ENCODE measurements at regions not wholly inside any gene's neighbourhood (a gene's known extent, or its start where the extent isn't known, plus 50 kb on each side); places are given as distances from the start of the nearest gene placed in this dataset.
"Not testable (repeated sequence)": the region's sequence is repeated elsewhere in the genome, so short reads cannot be mapped to it uniquely, and the experiment has no call there.

DNA sequence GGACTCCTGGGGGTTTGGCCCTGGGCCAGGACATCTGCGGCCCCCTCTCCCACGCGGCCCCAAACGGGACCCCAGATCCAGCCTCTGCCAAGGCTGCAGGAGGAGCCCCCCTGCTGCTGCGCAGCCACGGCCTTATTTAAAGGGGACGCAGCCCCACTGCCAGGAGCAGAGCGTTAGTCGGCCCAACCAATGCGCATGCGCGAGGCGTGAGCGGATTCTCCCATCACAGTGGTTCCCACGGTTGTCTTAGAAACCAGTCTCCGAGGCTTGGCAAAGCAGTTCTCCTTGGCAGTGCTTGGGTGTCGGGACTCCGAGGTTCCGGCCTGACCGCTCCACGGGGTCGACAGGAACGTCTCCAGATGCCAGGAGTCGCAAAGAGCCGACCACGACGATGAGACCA is 288.3 kb upstream of the ZNF337 start:
- DNase-seq: no peak
- H3K9me3 ChIP-seq: no peaks in the 10 kb centered on the region
- peak overlapping the region in 1 of 4 donors; percentile 28 for H3K4me3 ChIP-seq
- no peak overlapping the region for H3K27ac ChIP-seq
- no peaks in the 10 kb centered on the region for H3K27me3 ChIP-seq
- TF ChIP-seq, protein P1, sequence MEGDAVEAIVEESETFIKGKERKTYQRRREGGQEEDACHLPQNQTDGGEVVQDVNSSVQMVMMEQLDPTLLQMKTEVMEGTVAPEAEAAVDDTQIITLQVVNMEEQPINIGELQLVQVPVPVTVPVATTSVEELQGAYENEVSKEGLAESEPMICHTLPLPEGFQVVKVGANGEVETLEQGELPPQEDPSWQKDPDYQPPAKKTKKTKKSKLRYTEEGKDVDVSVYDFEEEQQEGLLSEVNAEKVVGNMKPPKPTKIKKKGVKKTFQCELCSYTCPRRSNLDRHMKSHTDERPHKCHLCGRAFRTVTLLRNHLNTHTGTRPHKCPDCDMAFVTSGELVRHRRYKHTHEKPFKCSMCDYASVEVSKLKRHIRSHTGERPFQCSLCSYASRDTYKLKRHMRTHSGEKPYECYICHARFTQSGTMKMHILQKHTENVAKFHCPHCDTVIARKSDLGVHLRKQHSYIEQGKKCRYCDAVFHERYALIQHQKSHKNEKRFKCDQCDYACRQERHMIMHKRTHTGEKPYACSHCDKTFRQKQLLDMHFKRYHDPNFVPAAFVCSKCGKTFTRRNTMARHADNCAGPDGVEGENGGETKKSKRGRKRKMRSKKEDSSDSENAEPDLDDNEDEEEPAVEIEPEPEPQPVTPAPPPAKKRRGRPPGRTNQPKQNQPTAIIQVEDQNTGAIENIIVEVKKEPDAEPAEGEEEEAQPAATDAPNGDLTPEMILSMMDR (IDR thresholded peaks at IDR 0.05): no peak
- no peak for TF ChIP-seq POLR2A (IDR thresholded peaks at IDR 0.05)
- no peaks in the 10 kb centered on the region for H3K36me3 ChIP-seq
- no peaks in the 10 kb centered on the region for H3K4me1 ChIP-seq

DNA sequence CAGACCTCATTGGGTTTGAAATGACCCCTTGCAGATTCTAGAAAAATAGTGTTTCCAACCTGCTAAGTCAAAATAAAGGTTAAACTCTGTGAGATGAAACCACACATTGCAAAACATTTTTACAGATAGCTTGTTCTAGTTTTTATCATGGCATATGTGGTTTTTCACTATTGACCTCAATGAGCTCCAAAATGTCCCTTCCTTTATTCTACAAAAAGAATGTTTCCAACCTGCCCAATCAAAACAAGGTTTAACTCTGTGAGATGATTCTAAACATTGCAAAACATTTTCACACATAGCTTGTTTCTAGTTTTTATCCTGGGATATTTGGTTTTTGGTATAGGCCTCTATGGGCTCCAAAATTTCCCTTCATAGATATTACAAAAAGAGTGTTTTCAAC is 286.0 kb upstream of the ZNF337 start:
- DNase-seq, H3K4me1 ChIP-seq, H3K4me3 ChIP-seq, H3K36me3 ChIP-seq, H3K27ac ChIP-seq, H3K27me3 ChIP-seq, H3K9me3 ChIP-seq: not testable (repeated sequence)

DNA sequence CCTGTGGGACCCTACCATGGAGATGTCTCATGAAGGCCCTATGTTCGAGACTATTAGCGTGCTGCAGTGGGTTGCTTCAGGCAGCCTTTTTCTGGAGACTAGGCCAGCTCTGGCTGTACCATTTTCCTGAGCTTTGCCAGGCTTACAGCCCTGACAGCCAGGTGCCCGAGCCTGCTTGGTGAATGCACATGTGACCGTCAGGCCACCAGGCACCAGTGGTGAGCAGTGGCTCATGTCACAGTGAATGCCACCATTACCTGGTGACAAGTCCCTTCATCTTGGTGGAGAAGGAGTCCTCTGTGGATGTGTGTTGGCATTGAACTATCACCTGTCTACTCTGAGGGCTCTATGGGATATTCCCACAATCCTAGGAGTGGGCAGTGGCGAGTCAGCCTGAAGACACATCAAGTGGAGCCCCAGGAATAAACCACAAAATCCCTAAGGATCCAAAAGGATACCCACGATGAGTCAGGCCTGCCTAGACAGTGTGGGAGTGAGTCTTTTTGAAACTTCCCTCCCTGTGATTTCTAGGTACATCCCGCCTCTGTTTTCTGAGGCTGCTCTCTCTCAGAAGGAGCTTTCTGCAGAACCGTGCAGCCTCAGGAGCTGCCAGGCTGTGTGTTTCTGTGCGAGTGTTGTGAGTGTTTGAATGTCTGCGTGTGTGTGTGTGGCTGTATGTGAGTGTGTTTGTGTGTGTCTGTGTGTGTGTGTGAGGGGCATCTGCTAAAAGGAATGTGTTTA is 282.0 kb upstream of the ZNF337 start:
- H3K27ac ChIP-seq, H3K9me3 ChIP-seq, H3K36me3 ChIP-seq, H3K4me1 ChIP-seq, H3K27me3 ChIP-seq, DNase-seq, H3K4me3 ChIP-seq: not testable (repeated sequence)

DNA sequence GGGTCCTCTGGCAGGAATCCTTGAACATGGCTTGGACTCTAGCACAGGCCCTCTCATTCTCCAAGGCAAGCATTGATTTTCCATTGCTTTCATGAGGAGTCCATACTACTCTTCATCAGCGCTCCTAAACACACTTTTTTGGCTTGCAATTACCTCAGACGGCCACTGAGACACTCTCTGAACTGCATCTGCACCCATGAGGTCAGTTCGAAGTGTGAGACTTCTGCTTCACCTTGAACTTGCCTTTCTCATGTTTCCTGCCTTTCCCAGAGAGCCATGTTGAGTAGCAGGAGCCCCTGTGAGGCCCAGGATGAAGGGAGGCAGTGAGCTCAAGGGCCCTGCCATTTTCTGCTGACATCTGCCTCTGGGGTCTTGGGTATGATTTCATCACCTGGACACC is 279.2 kb upstream of the ZNF337 start:
- H3K27ac ChIP-seq, H3K9me3 ChIP-seq, DNase-seq, H3K27me3 ChIP-seq, H3K4me1 ChIP-seq, H3K36me3 ChIP-seq, H3K4me3 ChIP-seq: not testable (repeated sequence)

DNA sequence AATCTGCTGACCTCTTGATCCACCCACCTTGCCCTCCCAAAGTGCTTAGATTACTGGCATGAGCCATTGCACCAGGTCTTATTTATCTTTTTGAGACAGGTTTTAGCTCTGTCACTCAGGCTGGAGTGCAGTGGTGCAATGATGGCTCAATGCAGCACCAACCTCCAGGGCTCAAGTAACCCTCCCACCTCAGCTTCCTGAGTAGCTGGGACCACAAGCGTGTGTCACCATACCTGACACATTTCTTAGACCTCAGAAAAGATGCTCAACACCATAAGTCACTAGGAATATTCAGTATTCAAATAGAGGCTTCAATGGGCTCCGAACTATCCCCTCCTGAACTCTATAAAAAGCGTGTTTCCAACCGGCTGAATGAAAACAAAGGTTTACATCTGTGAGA is 268.6 kb upstream of the ZNF337 start:
- not testable (repeated sequence) for H3K27me3 ChIP-seq, H3K36me3 ChIP-seq, H3K27ac ChIP-seq, H3K9me3 ChIP-seq, H3K4me3 ChIP-seq, DNase-seq, H3K4me1 ChIP-seq

DNA sequence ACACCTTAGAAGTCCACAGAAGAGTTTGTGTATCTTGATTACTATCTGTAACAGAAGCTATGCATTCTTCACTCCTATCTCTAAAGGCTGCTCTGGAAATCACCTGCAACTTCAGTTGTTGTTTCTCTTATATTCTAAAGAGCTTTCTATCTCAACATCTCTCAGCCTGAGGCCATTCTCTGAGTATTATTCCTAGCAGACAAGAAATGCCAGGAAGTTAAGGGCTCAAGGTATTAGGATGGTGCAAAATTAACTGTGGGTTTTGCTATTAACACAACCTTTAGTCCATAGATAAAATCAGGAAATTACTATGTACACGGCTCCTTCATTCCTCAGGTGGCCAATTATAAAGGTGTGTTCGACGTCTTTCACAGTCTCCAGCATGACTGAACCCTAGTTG is 257.2 kb upstream of the ZNF337 start:
- not testable (repeated sequence) for H3K9me3 ChIP-seq, H3K36me3 ChIP-seq, H3K27ac ChIP-seq, H3K4me1 ChIP-seq, DNase-seq, H3K27me3 ChIP-seq, H3K4me3 ChIP-seq

DNA sequence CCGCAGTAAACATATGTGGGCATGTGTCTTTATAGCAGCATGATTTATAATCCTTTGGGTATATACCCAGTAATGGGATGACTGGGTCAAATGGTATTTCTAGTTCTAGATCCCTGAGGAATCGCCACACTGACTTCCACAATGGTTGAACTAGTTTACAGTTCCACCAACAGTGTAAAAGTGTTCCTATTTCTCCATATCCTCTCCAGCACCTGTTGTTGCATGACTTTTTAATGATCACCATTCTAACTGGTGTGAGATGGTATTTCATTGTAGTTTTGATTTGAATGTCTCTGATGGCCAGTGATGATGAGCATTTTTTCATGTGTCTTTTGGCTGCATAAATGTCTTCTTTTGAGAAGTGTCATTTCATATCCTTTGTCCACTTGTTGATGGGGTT is 238.6 kb upstream of the ZNF337 start:
- not testable (repeated sequence) for H3K36me3 ChIP-seq, H3K4me3 ChIP-seq, H3K27ac ChIP-seq, H3K9me3 ChIP-seq, DNase-seq, H3K4me1 ChIP-seq, H3K27me3 ChIP-seq

DNA sequence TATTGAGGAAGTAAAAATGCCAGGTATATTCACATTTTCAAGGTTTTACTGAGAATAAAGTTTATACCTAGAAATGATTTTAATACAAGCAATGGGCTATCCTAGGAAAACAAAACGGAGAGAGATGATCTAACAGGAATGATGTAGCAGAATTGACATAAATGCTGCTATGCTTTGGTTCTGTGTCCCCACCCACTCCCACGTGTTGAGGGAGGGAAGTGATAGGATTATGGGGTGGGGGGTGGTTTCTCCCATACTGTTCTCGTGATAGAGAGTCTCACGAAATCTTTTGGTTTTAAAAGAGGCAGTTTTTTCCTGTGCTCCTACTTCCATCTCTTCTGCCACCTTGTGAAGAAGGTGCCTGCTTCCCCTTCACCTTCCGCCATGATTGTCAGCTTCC is 236.2 kb upstream of the ZNF337 start:
- not testable (repeated sequence) for DNase-seq

DNA sequence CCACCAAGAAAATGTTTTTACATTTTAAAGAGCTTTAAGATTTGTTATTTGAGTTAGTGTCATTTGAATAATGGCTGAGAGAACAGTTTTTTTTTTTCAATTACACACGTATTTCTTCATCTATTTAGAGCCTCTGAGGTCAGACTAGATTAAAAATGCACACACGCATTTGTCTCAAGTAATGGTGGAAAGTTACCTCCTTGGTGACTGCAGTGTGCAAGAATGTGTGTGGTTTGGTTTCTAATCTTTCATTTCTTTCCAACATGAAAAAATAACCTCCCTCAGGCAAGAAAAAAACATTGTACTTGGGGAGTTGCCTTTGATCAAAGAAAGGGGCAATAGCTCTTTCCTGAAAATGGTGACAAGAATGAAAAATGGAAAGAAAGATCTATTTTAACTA is 235.5 kb upstream of the ZNF337 start:
- not testable (repeated sequence) for H3K27me3 ChIP-seq, H3K4me1 ChIP-seq, DNase-seq, H3K27ac ChIP-seq, H3K36me3 ChIP-seq, H3K4me3 ChIP-seq, H3K9me3 ChIP-seq

More for the DNA sequence above, 236.2 kb upstream of the ZNF337 start:
- not testable (repeated sequence) for H3K4me3 ChIP-seq, H3K27ac ChIP-seq, H3K36me3 ChIP-seq, H3K27me3 ChIP-seq, H3K4me1 ChIP-seq, H3K9me3 ChIP-seq

DNA sequence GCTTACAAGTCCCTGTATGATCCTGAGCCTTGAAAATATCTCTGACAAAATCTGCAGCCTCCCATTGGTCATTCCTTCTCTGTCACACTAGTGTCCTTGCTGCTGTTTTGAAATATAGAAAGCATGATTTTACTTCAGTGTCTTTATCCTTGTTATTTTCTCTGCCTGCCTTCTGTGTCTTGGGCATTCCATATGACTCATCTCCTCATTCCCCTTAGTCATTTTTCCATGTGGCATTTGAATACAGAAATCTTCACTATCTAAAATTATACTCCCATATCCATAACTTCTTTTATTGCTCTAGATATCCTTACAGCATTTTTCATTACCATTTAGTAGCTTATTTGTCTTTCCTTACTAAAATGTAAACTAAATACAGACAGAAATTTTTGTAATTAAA is 205.7 kb upstream of the ZNF337 start:
- H3K9me3 ChIP-seq, H3K4me3 ChIP-seq, H3K36me3 ChIP-seq, DNase-seq, H3K27me3 ChIP-seq, H3K4me1 ChIP-seq, H3K27ac ChIP-seq: not testable (repeated sequence)

DNA sequence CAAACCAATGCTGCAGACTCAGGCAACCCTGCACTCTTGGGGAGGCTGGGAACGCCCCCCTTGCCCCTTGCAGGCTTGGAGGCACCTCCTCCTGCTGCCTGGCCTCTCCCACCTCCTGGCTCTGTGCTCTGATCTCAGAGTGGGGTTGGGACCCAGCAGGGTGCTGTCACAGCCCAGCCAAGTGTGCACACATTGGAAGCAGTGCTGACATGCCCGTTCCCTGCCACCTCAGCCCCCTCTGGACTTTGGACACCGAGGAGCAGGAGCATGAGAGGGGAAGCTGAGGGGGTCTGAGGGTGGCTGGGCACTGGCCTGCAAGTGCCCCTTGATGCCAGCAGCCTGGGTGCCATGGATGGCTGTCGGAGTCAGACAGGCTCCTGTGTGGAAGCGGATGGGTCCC is 202.0 kb upstream of the ZNF337 start:
- not testable (repeated sequence) for H3K36me3 ChIP-seq, DNase-seq, H3K4me1 ChIP-seq, H3K27me3 ChIP-seq, H3K4me3 ChIP-seq, H3K9me3 ChIP-seq, H3K27ac ChIP-seq

DNA sequence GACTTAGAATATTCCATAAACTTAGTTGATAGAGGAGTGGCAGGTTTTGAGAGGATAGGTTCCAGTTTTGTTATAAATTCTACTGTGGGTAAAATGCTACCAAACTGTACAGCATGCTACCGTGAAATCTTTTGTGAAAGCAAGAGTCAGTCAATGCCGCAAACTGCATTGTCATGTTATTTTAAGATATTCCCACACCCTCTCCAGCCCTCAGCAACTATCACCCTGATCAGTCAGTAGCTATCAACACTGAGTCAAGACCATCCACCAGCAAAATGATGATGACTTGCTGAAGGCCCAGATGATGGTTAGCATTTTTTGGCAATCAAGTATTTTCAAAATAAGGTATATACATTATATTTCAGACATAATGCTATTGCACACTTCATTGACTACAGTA is 182.4 kb upstream of the ZNF337 start:
- H3K27me3 ChIP-seq, H3K4me1 ChIP-seq, H3K4me3 ChIP-seq, H3K27ac ChIP-seq, H3K9me3 ChIP-seq, H3K36me3 ChIP-seq, DNase-seq: not testable (repeated sequence)

DNA sequence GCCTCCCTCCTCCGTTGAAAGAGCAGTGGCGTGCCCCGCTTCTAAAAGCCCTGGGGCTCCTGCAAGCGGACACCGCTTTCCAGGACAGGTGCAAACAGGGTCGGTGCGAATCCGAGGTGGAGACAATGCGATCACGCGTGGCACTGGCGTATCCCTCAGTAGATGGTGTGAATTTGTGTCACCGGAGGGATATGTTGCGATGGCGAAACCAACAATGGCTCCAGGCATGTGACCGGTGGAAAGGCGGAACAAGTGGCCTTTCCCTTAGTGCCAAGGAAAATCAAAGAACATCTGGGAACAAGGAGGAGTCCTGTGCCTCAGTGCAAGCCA is 172.0 kb upstream of the ZNF337 start:
- Histone ChIP-seq H3K4me3 (peak overlapping the region in 2 of 4 donors; percentile 38 to 46), H3K4me1 (peaks cover 0 to 24% (median 0%) of the 10 kb centered on the region in 4 donors)
- not testable (repeated sequence) for H3K9me3 ChIP-seq, H3K27ac ChIP-seq, H3K36me3 ChIP-seq, H3K27me3 ChIP-seq, DNase-seq

Measured in Peyer's patch (tissue), 4 donors.